MCF 10A (cell line): ENCODE measurements at regions not wholly inside any gene's neighbourhood (a gene's known extent, or its start where the extent isn't known, plus 50 kb on each side); places are given as distances from the start of the nearest gene placed in this dataset.

Source experiments
- BruUV-seq: library from RNA; stranded (reverse); fragments of 400-500 nt; replicated peaks from 2 replicates; lab custom pipeline; 2021; lab: Mats Ljungman, UMichigan
- CTCF ChIA-PET: fragments of 300-600 bp; sonication (Branson Sonifier 250); formaldehyde crosslinking; extraction: SDS; loops from one replicate; lab custom pipeline; 2021; ENCODE audit warnings: antibody characterized with exemption, inconsistent platforms; lab: Yijun Ruan, JAX
- POLR2A ChIA-PET: fragments of 300-600, 350-650 bp; sonication (Branson Sonifier 250); formaldehyde crosslinking; extraction: SDS; loops from one replicate; lab custom pipeline; 2020; ENCODE audit warnings: antibody characterized with exemption, inconsistent platforms; lab: Yijun Ruan, JAX
- DNase-seq: peaks from one replicate; pipeline ENCODE4 v3.0.0-alpha.2; 2018; ENCODE audit not compliant: unreplicated experiment
- H3K27ac Mint-ChIP-seq: one replicate; pipeline ENCODE4 v1.8.0; 2022; ENCODE audit warnings: mild to moderate bottlenecking, low read depth, mixed read lengths; ENCODE audit not compliant: unreplicated experiment
- H3K27me3 Mint-ChIP-seq: one replicate; pipeline ENCODE4 v1.8.0; 2022; ENCODE audit warnings: mixed read lengths; ENCODE audit not compliant: insufficient read depth, unreplicated experiment
- H3K36me3 Mint-ChIP-seq: one replicate; pipeline ENCODE4 v1.8.0; 2022; ENCODE audit warnings: mild to moderate bottlenecking, moderate library complexity, mixed read lengths; ENCODE audit not compliant: insufficient read depth, unreplicated experiment
- H3K4me1 Mint-ChIP-seq: one replicate; pipeline ENCODE4 v1.8.0; 2022; ENCODE audit warnings: mixed read lengths; ENCODE audit not compliant: insufficient read depth, unreplicated experiment
- H3K4me3 Mint-ChIP-seq: one replicate; pipeline ENCODE4 v1.8.0; 2022; ENCODE audit warnings: mild to moderate bottlenecking, moderate library complexity, mixed read lengths; ENCODE audit not compliant: unreplicated experiment
- H3K9me3 Mint-ChIP-seq: one replicate; pipeline ENCODE4 v1.8.0; 2022; ENCODE audit warnings: mixed read lengths; ENCODE audit not compliant: unreplicated experiment
- CTCF ChIP-seq: fragments of 200-600 bp; IDR thresholded peaks from one replicate; pipeline ENCODE4 v1.8.0; 2022; ENCODE audit warnings: antibody characterized with exemption, mild to moderate bottlenecking; ENCODE audit not compliant: unreplicated experiment
- intact Hi-C: fragments of 100-400 bp; cut with micrococcal nuclease; formaldehyde crosslinking; loops from 2 replicates; pipeline ENCODE4 v1.14.1; 2022

- DNase-seq = no peak
- Mint-ChIP-seq H3K27ac (no peak overlapping the region), H3K4me3 (no peak overlapping the region), H3K9me3 (no peaks in the 10 kb centered on the region), H3K36me3 (no peaks in the 10 kb centered on the region), H3K27me3 (peaks cover 63% of the 10 kb centered on the region), H3K4me1 (peaks cover 5% of the 10 kb centered on the region)
- intact Hi-C loops = no loop called here
- ChIA-PET CTCF (no interaction called here), POLR2A (no interaction called here)
- no TSS peak for BruUV-seq
- TF ChIP-seq CTCF = no peak
Observed at GRCh38 chrX:39016556-39016955, 215.3 kb downstream of the MID1IP1 start.

- no peak for DNase-seq
- CTCF ChIA-PET = interaction anchor here (0.6 kb wide), 1 partner anchor 207 kb away, joined by 5 read pairs; no protein-coding TSS in a partner anchor
- POLR2A ChIA-PET = no interaction called here
- no peaks in the 10 kb centered on the region for H3K4me1 Mint-ChIP-seq
- TF ChIP-seq CTCF = no peak
- no peak overlapping the region for H3K27ac Mint-ChIP-seq
- H3K4me3 Mint-ChIP-seq = no peak overlapping the region
- peaks cover 66% of the 10 kb centered on the region for H3K27me3 Mint-ChIP-seq
- no peaks in the 10 kb centered on the region for H3K36me3 Mint-ChIP-seq
- H3K9me3 Mint-ChIP-seq = no peaks in the 10 kb centered on the region
- intact Hi-C loops = no loop called here
- no TSS peak for BruUV-seq
Observed at GRCh38 chrX:39017077-39017476, 215.8 kb downstream of the MID1IP1 start.

GRCh38 chrX:39017716-39018115 is 216.5 kb downstream of the MID1IP1 start:
- Mint-ChIP-seq H3K4me1 (no peaks in the 10 kb centered on the region), H3K27ac (no peak overlapping the region), H3K4me3 (no peak overlapping the region), H3K27me3 (peaks cover 72% of the 10 kb centered on the region), H3K36me3 (no peaks in the 10 kb centered on the region), H3K9me3 (no peaks in the 10 kb centered on the region)
- no peak for TF ChIP-seq CTCF
- BruUV-seq = no TSS peak
- DNase-seq = no peak
- POLR2A ChIA-PET = no interaction called here
- intact Hi-C loops = no loop called here
- CTCF ChIA-PET = interaction anchor here (0.6 kb wide), 1 partner anchor 207 kb away, joined by 5 read pairs; no protein-coding TSS in a partner anchor

- intact Hi-C loops = no loop called here
- TF ChIP-seq CTCF = no peak
- Mint-ChIP-seq H3K4me3 (no peak overlapping the region), H3K36me3 (no peaks in the 10 kb centered on the region), H3K27ac (no peak overlapping the region), H3K27me3 (peaks cover 72% of the 10 kb centered on the region), H3K9me3 (no peaks in the 10 kb centered on the region), H3K4me1 (no peaks in the 10 kb centered on the region)
- no peak for DNase-seq
- no TSS peak for BruUV-seq
- POLR2A ChIA-PET = no interaction called here
- CTCF ChIA-PET = no interaction called here
Observed at GRCh38 chrX:39018541-39018940, 217.3 kb downstream of the MID1IP1 start.
